HepG2 (cell line): ENCODE measurements at regions not wholly inside any gene's neighbourhood (a gene's known extent, or its start where the extent isn't known, plus 50 kb on each side); places are given as distances from the start of the nearest gene placed in this dataset.

Experiments
- ARID5B ChIP-seq: IDR thresholded peaks from 2 replicates; pipeline ENCODE4 v1.4.0; 2020; ENCODE audit warnings: mild to moderate bottlenecking, missing genetic modification reagents
- ATF7 ChIP-seq, 2 experiments: fragments of 450-650 bp in 1 of 2; sonication (generic) in 1 of 2; formaldehyde crosslinking in 1 of 2; IDR thresholded peaks; 2 replicates each; pipeline versions ENCODE4 v1.4.0 to v1.6.1; 2016 to 2020; ENCODE audit warnings: antibody characterized with exemption in 1 of 2, mild to moderate bottlenecking in 1 of 2, missing genetic modification reagents in 1 of 2
- BCL6 ChIP-seq: IDR thresholded peaks from 2 replicates; pipeline ENCODE4 v1.6.1; 2016; ENCODE audit warnings: missing genetic modification reagents, missing compliant biosample characterization
- DBP ChIP-seq: sonication (generic); formaldehyde crosslinking; IDR thresholded peaks from 2 replicates; pipeline ENCODE4 v1.4.0; 2020; ENCODE audit warnings: missing genetic modification reagents; ENCODE audit errors: not compliant biosample characterization
- EP300 ChIP-seq, 3 experiments: sonication (generic) in 1 of 3; formaldehyde crosslinking in 1 of 3; IDR thresholded peaks; 2 replicates each; pipeline versions ENCODE4 v1.5.1 to v1.6.1; 2011 to 2020; ENCODE audit warnings: low read depth in 2 of 3, low read length in 2 of 3, borderline replicate concordance in 1 of 3, improper control_type of control experiment in 1 of 3, mild to moderate bottlenecking in 1 of 3, missing genetic modification reagents in 1 of 3, moderate library complexity in 1 of 3
- FIP1L1 ChIP-seq: fragments of 200-400 bp; formaldehyde crosslinking; IDR thresholded peaks from 2 replicates; pipeline ENCODE4 v1.6.1; 2018; ENCODE audit warnings: low read depth, mild to moderate bottlenecking, low read length, moderate library complexity, borderline replicate concordance; ENCODE audit not compliant: insufficient read depth
- FOXA3 ChIP-seq: IDR thresholded peaks from 2 replicates; pipeline ENCODE4 v1.6.1; 2016; ENCODE audit warnings: missing genetic modification reagents, missing compliant biosample characterization
- GATAD2A ChIP-seq: IDR thresholded peaks from 2 replicates; pipeline ENCODE4 v1.6.1; 2016
- HIC2 ChIP-seq: sonication (generic); formaldehyde crosslinking; IDR thresholded peaks from 2 replicates; pipeline ENCODE4 v1.9.0; 2022; ENCODE audit warnings: low read depth, missing genetic modification reagents
- HMG20A ChIP-seq: IDR thresholded peaks from 2 replicates; pipeline ENCODE4 v1.6.1; 2016; ENCODE audit warnings: borderline replicate concordance
- HOXA7 ChIP-seq: sonication (generic); formaldehyde crosslinking; IDR thresholded peaks from 2 replicates; pipeline ENCODE4 v1.8.1; 2022; ENCODE audit warnings: mild to moderate bottlenecking, missing genetic modification reagents, moderate library complexity
- MIXL1 ChIP-seq: IDR thresholded peaks from 2 replicates; pipeline ENCODE4 v1.6.1; 2016
- NFKBIZ ChIP-seq: IDR thresholded peaks from 2 replicates; pipeline ENCODE4 v1.6.1; 2018; ENCODE audit warnings: missing genetic modification reagents, missing compliant biosample characterization
- PAXIP1 ChIP-seq: sonication (generic); formaldehyde crosslinking; conservative IDR thresholded peaks from 2 replicates; pipeline ENCODE4 v1.4.0; 2020; ENCODE audit warnings: mild to moderate bottlenecking, missing genetic modification reagents, moderate library complexity
- SALL1 ChIP-seq: sonication (generic); formaldehyde crosslinking; IDR thresholded peaks from 2 replicates; pipeline ENCODE4 v1.8.0; 2022; ENCODE audit warnings: mild to moderate bottlenecking, missing genetic modification reagents
- SOX13 ChIP-seq, 3 experiments: fragments of 450-650 bp in 1 of 3; sonication (generic) in 1 of 3; formaldehyde crosslinking in 1 of 3; IDR thresholded peaks in 2 of 3; conservative IDR thresholded peaks in 1 of 3; 2 replicates each; pipeline versions ENCODE4 v1.5.0 to v1.6.1; 2016 to 2020; ENCODE audit warnings: antibody characterized with exemption in 1 of 3, mild to moderate bottlenecking in 1 of 3, missing compliant biosample characterization in 1 of 3, missing genetic modification reagents in 1 of 3, moderate library complexity in 1 of 3
- ZNF333 ChIP-seq: sonication (generic); formaldehyde crosslinking; IDR thresholded peaks from 2 replicates; pipeline ENCODE4 v1.4.0; 2020; ENCODE audit warnings: mild to moderate bottlenecking, missing genetic modification reagents, borderline replicate concordance
- ZNF7 ChIP-seq: IDR thresholded peaks from 2 replicates; pipeline ENCODE4 v1.6.1; 2016; ENCODE audit warnings: missing biosample characterization, missing genetic modification reagents
- ZNF713 ChIP-seq: sonication (generic); formaldehyde crosslinking; IDR thresholded peaks from 2 replicates; pipeline ENCODE4 v1.4.0; 2020; ENCODE audit warnings: mild to moderate bottlenecking, missing genetic modification reagents

GRCh38 chr6:109296452-109296851, 85.8 kb downstream of the CD164 start (continued):
- peak; percentile 36; the same call in 1 of the 2 replicates for TF ChIP-seq HMG20A (CRISPR knock-in tag)
- peak; percentile 70; the same call in 1 of the 2 replicates for TF ChIP-seq BCL6 (CRISPR knock-in tag)
- TF ChIP-seq ZNF333 (CRISPR knock-in tag), result no peak
- peak in 1 of 2 experiments; percentile 40; a peak in 1 of 4 replicates for TF ChIP-seq EP300 (IDR thresholded peaks at IDR 0.05; ENCODE audit: low read depth in 2 of 2, low read length in 2 of 2)
- no peak for TF ChIP-seq EP300 (CRISPR knock-in tag; IDR thresholded peaks at IDR 0.05; ENCODE audit: borderline replicate concordance)
- peak; percentile 56; the same call in 1 of the 2 replicates for TF ChIP-seq FOXA3 (CRISPR knock-in tag)
- peak; percentile 33; the same call in 1 of the 2 replicates for TF ChIP-seq HIC2 (CRISPR knock-in tag)
- TF ChIP-seq MIXL1, result peak; percentile 57; the same call in 1 of the 2 replicates
- no peak for TF ChIP-seq HOXA7 (CRISPR knock-in tag)
- TF ChIP-seq SOX13 (IDR thresholded peaks at IDR 0.05), result no peak
- TF ChIP-seq SOX13 (CRISPR knock-in tag; conservative IDR thresholded peaks at IDR 0.05 in 1 of 2, IDR thresholded peaks at IDR 0.05 in 1 of 2), result peak in 1 of 2 experiments; percentile 68; a peak in 2 of 4 replicates
- TF ChIP-seq ZNF713 (CRISPR knock-in tag), result no peak
- peak; percentile 79 for TF ChIP-seq GATAD2A (CRISPR knock-in tag)
- peak; percentile 46; the same call in 1 of the 2 replicates for TF ChIP-seq SALL1 (CRISPR knock-in tag)
- no peak for TF ChIP-seq DBP (CRISPR knock-in tag)
- no peak for TF ChIP-seq ATF7 (IDR thresholded peaks at IDR 0.05)
- TF ChIP-seq ATF7 (CRISPR knock-in tag; IDR thresholded peaks at IDR 0.05), result no peak
- TF ChIP-seq FIP1L1, result no peak
- TF ChIP-seq NFKBIZ (CRISPR knock-in tag), result no peak
- peak; percentile 47 for TF ChIP-seq PAXIP1
- TF ChIP-seq ZNF7 (CRISPR knock-in tag), result no peak
- TF ChIP-seq ARID5B (CRISPR knock-in tag), result peak; percentile 78
